NCI-H1105 treated with DMSO at 0.1 percent for 48 hours (cell line): ENCODE measurements at regions not wholly inside any gene's neighbourhood (a gene's known extent, or its start where the extent isn't known, plus 50 kb on each side); places are given as distances from the start of the nearest gene placed in this dataset.

Source experiments
- DNase-seq: peaks from one replicate; lab custom pipeline; 2025; lab: John Stamatoyannopoulos, UW

DNA sequence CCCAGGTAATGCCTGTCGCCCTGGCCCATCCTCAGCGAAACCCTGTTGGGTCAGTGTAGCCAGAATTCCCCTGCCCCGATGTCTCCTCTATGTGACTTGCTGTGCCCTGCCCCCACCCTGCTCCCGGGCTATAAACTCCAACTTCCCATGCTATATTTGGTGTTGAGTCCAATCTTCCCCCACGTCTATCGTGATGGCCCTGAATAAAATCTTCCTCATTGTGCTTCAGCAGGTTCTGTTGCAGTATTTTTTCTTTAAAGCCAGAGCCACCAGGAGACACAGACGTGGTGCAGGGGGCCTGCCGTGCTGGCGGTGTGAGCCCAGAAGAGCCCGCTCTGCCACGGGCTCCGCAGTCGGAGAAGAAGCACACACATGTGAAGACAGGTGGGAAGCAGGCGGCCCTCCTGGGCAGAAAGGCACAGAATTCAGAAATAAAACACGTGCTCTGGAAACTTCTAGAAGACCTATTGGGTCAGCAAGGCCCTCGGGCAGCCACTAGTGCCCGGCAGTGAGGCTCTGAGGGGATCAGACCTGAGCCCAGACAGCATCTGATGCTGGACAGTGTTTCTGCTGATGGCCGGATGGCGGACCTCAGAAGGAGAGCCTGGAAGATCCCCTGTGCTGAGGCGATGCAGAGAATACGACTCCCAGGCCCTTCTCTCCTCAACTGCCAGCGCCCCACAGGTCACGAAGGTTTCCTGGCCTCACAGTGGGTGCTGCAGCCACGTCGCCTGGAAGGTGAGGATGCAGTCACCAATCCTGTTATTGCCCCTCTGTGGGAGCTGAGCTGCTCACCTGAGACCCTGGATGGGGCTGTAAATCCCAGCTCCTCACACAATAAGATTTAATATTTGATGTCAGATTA, 501.9 kb downstream of the BRD1 start:
- DNase-seq = no peak

DNA sequence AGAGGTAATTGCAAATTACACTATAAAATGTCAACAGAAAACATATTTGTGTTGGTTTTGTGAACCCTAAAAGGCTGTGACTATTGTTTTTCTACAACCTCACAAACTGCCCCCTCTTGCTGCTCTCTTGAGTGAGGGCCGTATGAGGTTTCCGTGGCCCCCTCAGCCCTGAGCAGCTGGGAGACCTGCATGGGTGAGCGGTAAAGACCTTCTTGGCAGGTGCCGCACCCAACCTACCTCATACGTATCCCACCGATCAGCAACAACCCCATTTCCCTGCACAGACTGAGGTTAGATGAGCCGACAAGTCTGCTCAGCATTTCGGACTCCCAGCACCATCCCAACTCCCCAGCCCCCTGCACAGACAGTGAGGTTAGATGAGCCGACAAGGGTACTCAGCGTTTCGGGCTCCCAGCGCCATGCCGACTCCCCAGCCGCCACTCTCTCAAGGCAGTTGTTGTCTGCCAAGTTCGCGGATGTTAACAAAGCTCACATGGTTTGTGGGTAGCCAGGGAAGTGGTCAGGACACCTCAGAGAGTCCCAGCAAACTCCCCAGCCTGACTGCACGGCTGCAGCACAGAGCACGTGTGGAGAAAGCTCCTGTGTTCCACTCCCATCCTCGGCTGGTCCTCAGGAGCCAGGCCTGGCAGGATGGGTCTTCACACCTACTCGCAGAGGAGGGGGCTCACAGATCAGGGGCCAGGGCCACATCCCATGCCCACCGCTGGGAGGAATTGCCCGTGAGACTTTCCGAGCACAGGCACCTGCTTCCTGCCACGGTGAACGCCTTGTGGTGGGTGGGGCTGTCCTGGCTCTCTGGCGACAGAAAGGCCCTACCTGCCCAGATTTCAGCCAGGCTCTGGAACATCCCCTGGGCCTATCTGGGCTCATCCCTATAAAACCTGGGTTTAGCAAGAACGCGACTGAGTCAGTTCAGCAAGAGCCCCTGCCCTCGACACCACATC, 502.9 kb downstream of the BRD1 start:
- no peak for DNase-seq

DNA sequence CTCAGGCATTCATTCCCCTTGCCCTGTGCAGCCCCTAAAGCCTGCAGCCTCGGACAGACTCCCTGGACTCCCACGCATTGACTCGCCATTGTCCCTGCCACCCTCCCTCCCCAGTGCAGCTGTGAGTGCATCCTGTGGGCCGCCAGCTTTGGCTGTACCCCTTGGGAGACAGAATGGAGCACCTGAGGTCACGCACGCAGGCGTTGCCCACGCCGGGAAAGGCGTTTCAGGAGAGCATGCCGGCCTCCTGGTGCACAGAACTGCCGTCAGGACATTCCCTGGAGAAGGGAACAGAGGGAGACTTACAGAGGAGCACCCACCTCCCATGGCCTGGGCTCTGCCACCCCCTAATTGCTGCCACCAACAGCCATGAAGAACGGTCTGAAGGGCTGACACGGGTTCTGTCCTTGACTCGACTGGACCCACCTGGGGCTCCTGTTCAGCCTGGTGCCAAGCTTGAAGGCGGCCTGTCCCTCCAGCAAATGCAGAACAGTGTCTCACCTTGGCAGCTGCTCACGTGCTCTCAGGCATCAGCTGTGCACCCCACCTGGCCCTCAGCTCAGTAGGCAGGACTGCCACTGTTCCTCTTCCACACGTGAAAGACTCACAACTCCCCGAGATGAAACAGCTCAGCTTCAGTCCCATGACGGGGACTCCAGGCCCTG, 503.8 kb downstream of the BRD1 start:
- no peak for DNase-seq

DNA sequence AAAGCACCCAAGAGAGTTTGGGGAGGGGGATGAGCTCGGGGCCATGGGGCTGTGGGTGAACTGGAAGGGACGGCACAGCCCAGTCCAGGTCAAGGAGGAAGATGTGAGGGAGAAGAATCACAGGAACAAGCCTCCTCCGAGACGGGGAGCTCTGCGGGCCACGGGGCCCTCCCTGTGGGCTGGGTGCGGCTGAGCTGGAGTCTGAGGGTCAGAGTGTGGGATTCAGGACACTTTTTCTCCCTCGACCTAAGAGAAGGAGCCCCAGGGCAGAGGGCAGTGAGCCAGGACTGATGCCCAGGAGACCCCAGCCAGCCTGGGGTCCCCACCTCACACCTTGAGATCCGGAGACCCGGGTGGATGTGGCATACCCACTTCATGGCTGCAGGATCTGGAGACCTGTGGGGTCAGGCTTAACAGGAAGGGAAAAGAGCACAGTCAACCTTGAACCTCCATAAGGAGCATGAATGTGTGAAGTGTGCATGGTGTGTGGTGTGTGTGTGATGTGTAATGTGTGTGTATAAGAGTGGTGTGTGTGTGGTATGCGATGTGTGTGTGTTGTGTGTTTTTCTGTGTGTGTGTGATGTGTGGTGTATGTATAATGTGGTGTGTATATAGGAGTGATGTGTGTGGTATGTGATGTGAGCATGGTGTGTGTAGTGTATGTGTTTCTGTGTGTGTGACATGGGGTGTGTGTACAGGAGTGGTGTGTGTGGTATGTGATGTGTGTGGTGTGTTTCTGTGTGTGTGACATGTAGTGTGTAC, 504.6 kb downstream of the BRD1 start:
- DNase-seq = no peak

DNA sequence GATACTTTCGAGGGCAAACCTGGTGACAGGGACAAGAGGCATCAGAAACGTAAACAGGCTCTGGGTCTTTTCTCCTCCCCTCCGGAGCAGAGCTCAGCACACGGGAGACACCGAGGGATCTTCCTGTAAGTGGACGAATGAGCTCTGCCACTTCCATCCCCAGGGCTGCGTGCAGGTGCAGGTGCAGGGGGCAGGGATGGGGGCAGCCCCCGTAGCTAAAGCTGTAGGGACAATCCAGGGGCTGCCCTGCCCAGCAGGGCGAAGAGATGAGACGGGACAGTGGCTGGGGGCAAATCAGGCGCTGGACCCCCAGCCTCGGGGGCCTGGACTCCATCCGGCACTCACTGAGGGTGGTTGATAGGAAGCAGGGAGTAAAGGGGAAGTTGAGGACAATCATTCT, 505.4 kb downstream of the BRD1 start:
- no peak for DNase-seq

DNA sequence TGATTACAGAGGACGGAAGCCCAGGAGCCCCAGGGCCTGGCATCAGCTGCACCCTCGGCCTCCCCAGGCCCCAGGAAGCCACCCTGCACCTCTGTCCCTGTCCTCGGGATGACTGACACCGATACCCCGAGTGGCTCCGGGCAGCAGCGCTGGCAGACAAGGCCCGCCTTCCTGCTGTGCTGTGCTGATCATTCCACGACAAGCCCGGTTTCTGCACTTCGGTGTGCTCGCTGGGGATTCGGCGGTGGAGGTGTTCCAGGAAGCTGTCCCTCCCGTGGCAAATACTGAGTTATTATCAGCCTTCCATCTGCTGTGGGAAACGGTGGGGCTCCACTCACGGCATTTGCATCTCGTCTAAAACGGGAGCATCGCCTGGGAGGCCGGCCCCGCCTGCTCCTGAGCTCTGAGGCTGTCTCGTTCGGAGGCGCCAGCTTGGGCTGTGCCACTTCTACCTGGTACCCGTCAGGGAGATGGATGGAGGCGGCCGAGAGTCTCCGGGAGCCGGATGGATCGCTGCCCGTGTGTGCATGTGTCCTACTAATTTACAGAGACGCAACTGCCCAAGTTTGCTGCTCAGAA, 506.1 kb downstream of the BRD1 start:
- DNase-seq = no peak

DNA sequence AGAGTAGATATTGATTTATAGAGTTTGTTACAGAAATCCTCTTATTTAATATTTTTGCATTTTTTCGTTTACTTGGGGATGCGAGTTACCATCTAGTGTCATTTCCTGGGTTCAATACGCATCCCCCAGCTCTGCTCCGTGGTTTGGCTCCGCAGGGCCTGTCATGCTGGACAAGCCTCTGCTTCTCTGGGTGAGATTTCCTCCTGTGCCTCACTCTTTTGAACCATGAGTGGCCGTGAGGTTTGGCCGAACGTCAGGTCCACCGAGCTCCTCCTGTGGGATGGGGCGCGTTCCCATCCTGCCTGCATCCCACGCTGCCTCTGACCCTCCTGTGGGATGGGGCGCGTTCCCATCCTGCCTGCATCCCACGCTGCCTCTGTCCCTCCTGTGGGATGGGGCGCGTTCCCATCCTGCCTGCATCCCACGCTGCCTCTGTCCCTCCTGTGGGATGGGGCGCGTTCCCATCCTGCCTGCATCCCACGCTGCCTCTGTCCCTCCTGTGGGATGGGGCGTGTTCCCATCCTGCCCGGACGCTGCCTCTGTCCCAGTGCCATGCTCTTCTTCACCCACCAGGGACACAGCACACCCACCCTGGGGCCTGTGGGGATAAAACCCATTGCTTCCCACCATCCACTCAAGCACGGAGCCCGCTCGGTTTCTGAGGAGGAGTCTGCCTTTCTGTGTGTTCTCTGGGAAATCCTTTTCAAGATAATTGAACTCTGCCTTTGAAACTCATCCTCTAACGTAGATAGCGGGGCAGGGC, 506.8 kb downstream of the BRD1 start:
- DNase-seq = no peak

DNA sequence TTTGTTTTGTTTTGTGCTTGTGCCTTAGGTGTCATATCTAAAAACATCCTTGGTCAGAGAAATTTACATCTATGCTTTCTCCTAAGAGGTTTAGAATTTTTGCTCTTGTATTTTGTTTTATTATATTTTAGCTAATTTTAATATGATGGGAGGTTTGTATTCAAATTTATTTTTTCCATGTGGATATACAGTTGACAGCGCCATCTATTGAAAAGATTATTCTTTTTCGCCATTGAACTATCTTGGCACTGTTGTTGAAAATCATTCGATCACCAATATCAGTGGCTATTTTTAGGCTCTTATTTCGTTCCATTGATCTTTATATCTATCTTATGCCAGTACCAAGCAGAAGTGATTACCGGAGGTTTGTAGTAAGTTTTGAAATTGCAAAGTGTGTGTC, 510.3 kb downstream of the BRD1 start:
- DNase-seq = no peak

DNA sequence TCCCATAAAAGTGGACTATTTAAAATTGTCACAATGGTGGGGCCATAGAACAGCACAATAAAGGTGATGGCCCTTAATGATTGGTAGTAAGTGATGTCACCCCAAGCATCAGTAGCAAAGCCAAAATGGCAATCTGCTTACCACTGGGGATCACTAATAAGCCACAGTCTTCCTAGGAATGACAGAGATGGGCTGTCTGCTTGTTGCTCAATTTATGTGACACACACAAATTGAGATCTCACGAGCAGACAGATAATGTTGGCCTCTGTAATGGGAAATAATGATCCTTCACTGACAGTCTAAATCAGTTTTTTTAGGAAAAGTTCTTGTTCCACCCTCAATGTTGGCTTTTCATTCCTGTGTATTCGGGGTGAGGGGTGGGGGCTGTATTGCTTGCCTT, 515.1 kb downstream of the BRD1 start:
- no peak for DNase-seq

DNA sequence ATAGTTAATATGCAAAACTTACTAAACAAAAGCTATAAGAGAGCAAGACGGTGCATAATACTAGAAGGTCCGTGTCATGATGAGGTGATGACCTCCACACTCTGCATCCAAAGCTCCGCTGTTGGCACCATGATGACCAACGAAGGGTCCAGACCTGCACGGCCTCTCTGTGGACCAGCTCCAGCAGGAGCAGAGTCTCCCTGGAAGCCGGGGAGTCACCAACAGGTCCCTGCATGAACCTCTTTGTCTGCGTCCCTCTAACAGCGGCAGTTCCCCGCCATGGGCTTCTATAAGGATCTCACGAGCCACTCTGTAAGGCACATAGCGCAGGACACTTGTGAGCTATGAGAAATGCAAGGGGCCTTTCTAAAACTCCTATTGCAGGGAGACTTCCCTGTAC, 517.3 kb downstream of the BRD1 start:
- DNase-seq = no peak

DNA sequence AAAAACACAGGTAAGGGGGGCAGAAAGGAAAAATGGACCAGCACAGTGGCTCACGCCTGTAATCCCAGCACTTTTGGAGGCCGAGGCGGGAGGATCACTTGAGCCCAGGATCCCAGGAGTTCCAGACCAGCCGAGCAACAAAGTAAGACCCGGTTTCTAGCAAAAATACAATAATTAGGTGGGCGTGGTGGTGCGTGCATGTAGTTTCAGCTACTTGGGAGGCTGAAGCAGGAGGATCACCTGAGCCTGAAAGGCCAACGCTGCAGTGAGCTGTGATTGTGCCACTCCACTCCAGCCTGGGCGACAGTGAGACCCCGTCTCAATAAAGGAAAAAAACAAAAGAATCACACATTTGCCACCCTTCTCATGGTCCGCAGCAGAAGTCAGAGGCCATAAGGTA, 519.4 kb downstream of the BRD1 start:
- DNase-seq = no peak

DNA sequence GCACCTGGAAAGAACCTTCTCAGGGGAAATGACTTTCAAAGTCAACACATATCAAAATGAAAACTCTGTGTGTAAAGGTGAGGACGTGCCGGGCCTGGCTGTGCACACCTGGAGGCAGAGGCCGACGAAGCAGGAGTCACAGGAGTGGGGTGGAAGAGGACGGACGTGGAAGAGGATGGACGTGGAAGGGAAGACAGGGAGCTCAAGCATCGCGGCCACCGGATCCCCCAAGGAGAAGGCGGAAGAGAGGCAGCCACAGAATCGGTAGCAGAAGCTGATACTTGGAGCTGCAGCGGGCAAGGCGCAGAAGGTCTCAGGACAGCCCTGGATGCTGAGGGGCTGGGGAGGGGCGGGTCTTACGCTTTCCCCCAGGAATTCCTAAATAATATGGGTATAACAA, 519.8 kb downstream of the BRD1 start:
- DNase-seq = no peak

DNA sequence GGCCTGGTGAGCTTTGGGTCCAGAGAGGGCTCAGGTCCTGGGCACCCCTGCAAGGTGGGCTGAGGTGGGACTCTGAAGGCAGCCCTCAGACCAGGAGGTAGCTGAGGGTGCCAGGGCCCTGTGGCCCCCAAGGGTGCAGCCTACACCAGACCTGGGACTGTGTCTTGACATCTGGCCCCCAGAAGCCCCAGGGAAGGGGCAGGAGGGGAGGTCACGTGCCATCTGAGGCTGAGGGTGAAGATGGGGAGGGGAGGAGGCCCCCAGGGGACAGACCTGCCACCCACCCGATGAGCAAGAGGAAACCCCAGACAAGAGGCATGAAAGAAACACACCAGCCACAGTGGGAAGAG, 520.2 kb downstream of the BRD1 start:
- no peak for DNase-seq

DNA sequence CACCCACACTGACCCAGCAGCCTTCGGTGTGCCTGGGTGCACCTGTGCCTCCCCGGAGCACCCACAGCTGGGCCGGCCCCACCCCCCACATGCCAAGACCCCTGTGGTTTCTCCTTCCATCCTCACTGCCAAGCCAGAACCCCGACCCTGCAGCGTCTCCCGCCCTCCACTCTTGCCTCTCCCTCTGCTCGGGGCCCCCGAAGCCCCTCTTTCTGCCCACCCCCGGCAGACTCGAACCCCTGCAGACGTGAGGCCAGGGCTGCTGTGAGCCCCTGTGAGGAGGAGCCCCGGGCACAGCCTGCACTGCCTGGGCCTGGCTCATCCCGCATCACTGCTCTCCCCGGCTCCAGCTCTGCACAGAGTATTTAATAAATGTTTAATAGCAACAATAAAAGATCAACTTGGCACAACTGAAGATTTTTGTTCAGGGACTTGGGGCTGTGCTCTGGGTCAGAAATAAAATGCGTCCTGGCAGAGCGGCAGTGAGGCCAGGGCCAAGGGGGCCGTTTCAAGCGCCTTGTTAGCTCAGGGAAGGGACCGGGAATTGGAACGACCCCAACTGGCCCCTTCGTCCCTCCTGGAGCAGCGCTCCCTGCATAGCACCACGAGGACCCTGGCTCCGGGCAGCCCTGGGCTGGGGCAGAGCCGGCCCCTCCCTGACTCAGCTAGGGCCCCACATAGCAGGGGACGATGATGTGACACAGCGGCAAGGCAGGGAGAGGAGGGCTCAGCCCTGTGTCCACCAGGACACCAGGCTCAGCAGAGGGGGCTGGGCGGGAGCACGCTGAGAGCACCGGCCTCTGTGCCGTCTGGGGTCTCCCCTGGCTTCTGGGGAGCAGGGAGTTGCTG, 520.8 kb downstream of the BRD1 start:
- DNase-seq = no peak

DNA sequence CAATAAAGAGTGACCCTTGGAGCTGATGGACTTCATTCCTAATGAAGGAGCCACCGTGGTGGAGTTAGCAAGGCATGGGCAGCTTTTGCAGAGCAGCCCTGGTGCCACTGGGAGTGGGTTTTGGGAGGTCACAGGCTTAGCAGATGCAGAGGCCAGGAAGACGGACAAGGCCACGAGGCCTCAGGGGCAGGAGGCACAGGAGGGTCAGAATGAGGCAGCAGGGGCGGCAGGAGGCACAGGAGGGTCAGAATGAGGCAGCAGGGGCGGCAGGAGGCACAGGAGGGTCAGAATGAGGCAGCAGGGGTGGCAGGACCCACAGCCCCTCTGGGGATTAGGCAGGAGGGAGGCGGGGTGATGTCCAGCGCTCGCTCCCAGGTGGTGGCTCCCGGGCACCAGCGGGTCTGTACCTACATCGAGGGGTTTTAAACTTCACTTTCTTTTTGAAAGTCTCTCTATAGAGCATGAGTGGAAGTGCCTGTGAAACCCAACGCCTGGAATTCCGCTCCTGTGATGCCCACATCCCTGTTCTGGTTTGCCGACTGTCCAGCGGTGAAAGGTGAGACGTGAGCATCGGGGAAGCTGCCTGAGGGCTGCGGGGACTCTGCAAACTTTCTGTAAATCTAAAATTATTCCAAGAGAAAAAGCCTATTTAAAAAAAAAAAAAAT, 521.6 kb downstream of the BRD1 start:
- DNase-seq = no peak

DNA sequence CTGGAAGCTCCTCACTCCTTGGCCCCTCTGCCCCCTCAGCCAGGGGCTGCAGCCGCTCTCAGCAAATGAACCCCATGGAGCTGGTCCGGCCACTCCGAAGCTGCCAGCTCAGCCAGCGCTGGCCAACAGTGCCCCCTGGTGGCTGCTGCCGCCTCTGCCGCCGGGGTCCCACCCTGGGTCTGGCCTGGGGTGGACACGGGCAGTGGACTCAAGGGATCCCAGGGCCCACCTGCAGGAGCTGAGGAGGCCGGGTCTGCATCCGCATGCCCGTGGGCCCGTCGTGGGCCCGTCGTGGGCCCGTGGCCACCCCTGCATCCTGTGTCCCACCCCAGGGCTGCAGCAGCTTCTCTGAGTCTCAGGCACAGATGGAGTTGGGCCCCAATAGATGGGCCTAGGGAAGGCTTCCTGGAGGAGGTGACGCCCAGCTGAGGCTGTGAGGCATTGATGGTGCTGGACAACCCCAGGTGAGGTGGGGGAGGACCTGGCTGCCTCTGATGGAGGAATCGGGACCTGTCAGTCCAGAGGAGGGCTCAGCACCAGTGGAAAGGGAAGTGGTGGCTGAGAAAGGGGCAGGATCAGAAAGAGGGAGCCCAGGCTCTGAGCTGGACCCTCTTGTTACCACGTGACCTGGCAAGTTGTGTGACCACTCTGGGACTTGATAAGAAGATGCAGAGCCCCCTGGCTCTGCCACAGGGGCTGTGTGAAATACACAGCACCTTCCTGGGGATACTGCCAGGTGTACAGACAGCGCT, 522.3 kb downstream of the BRD1 start:
- DNase-seq = peak; percentile 46

DNA sequence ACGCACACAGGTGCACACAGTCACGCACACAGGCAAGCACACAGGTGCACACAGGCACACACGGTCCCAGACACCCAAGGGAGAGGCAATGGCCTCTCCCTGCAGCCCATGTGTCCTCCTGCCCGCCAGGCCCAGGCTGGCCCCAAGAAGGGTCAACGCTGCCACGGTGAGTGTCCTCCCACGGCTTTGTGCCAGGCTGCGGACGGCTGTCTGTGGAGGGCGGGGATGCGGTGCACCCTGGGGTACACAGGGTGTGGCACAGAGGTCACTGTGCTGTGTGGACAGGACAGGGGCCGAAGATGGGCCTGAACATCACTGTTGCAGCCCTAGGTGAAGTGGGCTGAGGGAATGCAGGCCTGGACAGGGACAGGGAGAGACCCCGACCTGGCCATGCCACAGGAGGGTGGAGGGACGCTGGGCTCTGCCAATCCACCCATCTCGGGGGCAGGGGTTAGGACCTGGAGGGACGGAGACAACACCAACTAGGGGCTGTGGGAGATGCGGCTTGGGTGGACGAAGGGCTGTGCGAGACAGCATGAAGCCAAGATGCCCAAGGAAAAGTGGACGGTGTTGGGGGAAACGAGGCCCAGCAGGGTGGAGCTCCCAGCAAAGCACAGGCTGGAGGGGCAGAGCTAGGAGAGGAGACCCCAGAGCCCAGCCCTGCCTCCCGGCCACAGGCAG, 523.8 kb downstream of the BRD1 start:
- no peak for DNase-seq
